Medulla oblongata (tissue), 1 donor: ENCODE measurements at regions not wholly inside any gene's neighbourhood (a gene's known extent, or its start where the extent isn't known, plus 50 kb on each side); places are given as distances from the start of the nearest gene placed in this dataset.

Experiments used
- DNase-seq: peaks from one replicate; pipeline ENCODE4 v3.0.0-alpha.2; 2015; ENCODE audit errors: extremely low spot score

DNA sequence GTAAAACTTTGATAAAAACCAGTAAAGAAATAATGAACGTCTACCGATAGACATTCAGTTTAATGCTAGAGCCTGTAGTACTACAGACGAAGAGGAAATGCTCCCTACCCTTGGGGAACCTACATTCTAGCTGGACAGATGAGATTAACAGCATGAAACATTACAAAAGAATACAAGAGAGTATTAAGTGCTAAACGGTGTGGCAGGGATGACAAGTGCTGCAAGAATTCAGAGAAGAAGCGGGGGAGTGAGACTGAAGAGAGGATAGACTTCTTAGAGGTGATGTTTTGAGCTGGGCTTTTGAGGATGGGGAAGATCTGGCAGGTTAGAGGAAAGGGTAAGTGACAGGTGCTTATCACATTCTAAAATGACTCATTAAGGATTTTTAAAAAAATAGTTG is 52.6 kb upstream of the ESX1 start:
- DNase-seq: no peak

DNA sequence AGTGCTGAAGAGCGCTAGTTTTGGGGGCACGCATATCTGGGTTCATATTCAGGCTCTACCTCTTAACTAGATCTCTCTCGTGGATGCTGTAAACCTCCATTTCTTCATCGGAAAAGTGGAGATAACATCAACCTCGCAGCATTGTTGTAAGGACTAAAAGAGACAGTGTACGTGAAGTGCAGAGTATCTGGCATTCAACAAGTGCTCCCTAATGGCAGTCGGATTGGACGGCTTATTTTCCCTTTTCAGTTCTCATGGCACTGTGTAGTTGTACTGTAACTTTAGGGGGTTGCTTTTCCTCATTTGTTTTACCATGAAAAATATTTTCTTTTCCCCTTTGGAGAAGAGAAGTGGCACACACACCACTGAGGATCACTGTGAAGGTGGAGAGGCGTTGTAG is 51.4 kb upstream of the ESX1 start:
- DNase-seq: no peak
